H1 (cell line): ENCODE measurements at regions not wholly inside any gene's neighbourhood (a gene's known extent, or its start where the extent isn't known, plus 50 kb on each side); places are given as distances from the start of the nearest gene placed in this dataset.

Experiments
- CTBP2 ChIP-seq: IDR thresholded peaks from 2 replicates; pipeline ENCODE4 v1.7.0; 2011; ENCODE audit warnings: borderline replicate concordance, mild to moderate bottlenecking, moderate library complexity, mixed read lengths, low read length; ENCODE audit not compliant: insufficient read depth, insufficient read length
- MAFK ChIP-seq: IDR thresholded peaks from 2 replicates; pipeline ENCODE4 v1.6.1; 2012; ENCODE audit warnings: low read depth, mild to moderate bottlenecking, improper control_type of control experiment, low read length
- SAP30 ChIP-seq: fragments of 300-600 bp; sonication (generic); IDR thresholded peaks from 2 replicates; pipeline ENCODE4 v1.7.1; 2012; ENCODE audit warnings: low read length, moderate library complexity, mild to moderate bottlenecking, inconsistent platforms; ENCODE audit not compliant: insufficient read depth, insufficient replicate concordance
- SIX5 ChIP-seq: IDR thresholded peaks from 2 replicates; pipeline ENCODE4 v1.6.1; 2011; ENCODE audit warnings: mild to moderate bottlenecking, low read depth, low read length
- SP1 ChIP-seq: IDR thresholded peaks from 2 replicates; pipeline ENCODE4 v1.6.1; 2011; ENCODE audit warnings: low read depth, low read length
- SP2 ChIP-seq: IDR thresholded peaks from 2 replicates; pipeline ENCODE4 v1.6.1; 2012; ENCODE audit warnings: mild to moderate bottlenecking, low read length, inconsistent platforms
- SRF ChIP-seq: IDR thresholded peaks from 2 replicates; pipeline ENCODE4 v1.6.1; 2011; ENCODE audit warnings: mild to moderate bottlenecking, low read depth, low read length, moderate library complexity

GRCh38 chr3:106759731-106760130 is 617.5 kb upstream of the CCDC54 start (continued):
- no peak for TF ChIP-seq CTBP2
- no peak for TF ChIP-seq SP2
- TF ChIP-seq SAP30 = no peak
- TF ChIP-seq SP1 = no peak
- no peak for TF ChIP-seq MAFK
- TF ChIP-seq SIX5 = no peak
- TF ChIP-seq SRF = no peak
